NCI-H1105 (cell line): ENCODE measurements at regions not wholly inside any gene's neighbourhood (a gene's known extent, or its start where the extent isn't known, plus 50 kb on each side); places are given as distances from the start of the nearest gene placed in this dataset.

Experiments
- DNase-seq: peaks from one replicate; lab custom pipeline; 2025; lab: John Stamatoyannopoulos, UW

DNA sequence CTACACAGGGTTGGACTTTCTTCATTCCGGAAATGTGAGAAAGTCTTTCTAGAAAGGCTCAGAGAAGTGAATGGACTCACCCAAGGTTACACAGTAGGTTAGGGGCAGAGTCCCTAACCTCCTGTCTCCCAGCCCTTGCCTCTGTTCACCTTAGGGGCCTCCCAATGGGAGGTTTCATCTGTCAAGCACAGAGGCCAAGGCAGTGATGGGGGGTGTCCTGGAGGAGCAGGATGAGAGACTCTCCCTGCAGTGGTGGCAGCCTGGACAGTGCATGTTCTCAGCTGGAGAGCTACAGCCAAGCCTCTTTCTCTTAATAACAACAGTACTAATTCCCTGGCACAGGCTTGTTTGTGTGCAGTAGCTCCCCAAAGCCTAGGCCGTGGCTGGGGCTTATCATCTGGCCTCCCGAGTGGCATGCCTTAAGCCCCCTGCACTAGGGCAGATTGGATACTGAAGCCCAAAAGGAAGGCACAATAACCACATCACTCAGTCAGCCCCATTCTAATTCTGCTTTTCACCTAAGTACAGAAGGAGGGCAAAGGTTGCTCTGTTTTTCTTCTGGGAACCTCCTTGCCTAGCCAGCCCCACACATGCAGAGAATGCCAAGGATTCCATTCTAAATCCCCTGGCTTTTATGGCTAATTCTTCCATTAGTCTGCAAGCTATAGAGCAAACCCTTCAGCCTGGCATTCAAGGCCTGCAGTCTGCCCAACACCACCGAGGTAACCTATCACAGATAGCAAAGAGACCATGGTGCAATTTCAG, 50.2 kb upstream of the XPA start:
- no peak for DNase-seq

GRCh38 chr9:97748525-97748924, 51.4 kb upstream of the XPA start:
- no peak for DNase-seq

DNA sequence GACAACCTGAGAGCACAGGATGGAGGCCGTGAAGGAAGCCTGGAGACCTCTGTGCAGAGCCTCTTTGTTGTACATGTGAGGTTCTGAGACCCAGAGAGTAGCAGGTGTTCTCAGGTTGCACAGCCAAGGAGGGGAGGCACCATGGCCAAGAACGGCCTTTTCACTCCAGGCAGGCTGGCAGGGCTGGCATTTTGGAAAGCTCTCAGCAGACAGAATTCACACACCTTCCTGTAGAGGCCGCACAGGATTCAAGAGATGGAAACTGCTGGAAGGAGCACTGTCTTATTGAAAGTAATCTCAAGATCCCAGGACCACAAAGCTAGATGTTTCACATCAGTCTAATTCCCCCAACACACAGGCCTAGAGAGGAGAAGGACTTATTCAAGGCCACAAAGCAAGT, 52.8 kb upstream of the XPA start:
- DNase-seq: no peak

GRCh38 chr9:97751531-97751930, 54.4 kb upstream of the XPA start:
- no peak for DNase-seq

DNA sequence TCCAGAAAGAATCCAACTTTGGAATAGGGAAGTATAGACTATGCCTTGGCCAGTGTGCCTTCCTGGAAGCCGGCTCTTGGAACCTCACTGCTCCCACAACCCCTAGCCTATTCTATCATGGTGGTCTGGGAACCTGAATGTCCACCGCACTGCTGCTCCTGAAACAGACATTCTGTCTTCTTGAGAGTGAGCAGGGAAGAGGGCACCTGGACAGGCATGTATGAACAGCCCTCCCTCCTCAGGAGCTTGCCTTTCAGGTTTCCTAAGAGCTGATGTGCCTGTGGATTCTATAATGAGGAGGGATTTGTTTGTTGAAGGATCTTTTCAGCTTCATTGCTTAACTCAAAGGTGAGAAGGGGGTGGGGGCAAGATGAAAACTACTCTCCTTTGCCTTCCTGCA, 55.1 kb upstream of the XPA start:
- no peak for DNase-seq

DNA sequence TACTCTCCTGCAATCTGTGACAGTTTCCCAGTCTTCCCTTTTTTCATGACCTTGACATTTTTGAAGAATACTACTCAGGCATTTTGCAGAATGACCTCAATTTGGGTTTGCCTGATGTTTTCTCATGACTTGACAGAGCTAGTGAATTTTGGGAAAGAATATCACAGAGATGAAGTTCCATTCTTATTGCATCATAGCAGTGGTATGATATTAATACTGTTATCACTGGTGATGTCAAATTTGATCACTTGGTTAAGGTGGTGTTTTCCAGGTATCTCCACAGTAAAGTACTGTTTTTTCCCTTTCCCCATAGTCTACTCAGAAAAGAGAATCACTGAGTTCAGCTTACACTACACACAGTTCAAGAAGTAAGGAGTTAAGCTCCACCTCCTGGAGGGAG, 56.2 kb upstream of the XPA start:
- DNase-seq: no peak

DNA sequence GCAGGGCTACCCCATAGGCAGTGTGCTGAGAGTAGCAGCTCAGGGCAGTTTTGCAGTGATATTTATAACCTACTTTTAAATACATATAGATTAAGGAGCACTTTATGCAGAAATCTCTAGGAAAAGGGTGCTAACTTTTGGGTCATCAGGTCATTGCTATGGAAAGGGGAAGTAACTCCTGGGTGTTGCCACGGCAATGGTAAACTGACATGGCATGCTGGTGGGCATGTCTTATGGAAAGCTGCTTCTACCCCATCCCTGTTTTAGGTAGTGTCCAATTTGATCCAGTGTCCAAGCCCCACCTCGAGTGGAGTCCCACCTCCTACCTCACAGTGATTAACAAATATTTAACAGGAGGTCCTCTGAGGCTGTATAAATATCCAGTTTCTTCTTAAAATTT, 56.8 kb upstream of the XPA start:
- DNase-seq: no peak

GRCh38 chr9:97755618-97756267, 58.6 kb upstream of the XPA start:
- no peak for DNase-seq

GRCh38 chr9:97756991-97757390, 59.9 kb upstream of the XPA start:
- DNase-seq: no peak

DNA sequence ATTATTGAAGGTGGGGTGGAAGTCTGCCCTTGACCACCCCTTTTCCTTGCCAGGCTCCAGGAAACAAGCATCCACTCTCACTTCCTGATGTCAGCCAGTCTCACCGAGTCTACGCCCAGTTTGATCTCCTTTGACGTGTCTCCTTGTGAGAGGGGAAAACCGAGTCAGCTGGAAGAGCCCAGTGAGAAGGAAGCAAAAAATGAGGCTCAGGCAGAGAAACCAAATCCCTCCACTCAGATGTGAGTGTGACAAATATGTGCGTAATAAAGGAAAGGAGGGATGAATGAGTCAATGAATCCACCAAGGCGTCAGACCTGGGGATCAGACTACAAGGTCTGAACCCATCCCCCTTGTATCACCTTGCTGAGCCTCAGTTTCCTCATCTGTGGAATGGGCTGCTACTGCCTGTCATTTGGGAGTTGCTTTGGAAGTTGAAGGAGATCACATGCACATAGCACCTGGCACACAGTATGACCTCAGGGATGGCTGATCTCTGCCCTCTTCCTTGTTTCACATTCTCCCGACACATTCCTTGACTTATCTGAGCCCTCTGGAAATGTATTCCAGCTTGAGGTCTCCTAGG, 61.3 kb upstream of the XPA start:
- no peak for DNase-seq

DNA sequence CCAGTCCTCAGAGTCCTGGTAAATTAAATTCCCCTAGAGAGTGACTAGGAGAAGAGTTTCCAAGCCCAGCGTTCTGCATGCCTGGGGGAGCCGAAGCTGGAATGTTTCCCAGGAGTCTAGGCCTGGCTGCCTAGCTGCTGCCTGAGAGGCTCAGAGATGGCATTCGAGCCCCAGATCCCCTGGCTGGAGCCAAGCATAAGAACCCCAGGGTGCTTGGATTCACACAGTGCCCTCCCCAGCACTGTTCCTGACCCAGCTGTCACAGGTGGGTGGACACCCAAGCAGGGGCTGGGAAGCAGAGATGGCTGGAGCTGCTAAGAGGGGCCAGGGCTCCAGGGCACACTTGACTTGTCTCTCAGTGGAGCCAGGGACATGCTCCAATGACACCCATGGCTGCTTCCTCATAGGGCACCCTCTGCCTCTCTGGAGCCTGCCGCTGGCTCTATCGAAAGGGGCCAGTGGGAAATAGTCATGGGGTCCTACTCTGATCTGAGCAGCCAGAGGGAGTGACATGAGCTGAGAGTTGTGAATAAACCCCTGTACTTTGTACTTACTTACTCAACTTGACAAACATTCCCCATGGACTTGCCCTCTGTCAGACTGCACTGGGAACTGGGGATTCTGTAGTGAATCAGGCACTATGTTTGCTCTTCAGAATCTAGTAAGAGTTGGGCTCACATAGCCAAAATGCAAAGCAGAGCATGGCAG, 62.6 kb upstream of the XPA start:
- no peak for DNase-seq

DNA sequence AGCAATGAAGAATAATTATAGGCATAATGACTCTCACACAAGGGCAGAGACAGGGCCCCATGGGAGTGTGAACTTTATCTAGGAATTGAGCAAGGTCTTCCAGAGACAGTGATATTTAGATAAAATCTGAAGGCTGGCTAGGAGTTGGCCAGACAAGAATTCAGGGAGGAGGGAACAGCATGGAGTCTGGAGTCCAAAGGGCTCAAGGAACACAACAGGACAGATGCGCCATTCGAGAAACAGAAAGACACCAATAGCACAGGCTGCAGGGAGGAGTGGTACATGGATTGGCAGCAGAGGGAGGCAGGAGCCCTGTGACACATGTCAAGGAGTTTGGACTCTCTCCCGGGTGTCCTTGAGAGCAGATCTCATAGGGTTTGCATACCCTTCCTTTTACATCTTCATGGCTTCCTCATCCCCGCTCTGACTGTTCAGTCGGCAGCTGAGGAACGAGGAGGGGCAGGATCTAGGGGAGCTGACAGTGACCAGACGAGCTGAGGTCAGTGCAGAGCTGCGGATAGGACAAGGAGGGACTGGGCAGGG, 64.0 kb upstream of the XPA start:
- DNase-seq: no peak

DNA sequence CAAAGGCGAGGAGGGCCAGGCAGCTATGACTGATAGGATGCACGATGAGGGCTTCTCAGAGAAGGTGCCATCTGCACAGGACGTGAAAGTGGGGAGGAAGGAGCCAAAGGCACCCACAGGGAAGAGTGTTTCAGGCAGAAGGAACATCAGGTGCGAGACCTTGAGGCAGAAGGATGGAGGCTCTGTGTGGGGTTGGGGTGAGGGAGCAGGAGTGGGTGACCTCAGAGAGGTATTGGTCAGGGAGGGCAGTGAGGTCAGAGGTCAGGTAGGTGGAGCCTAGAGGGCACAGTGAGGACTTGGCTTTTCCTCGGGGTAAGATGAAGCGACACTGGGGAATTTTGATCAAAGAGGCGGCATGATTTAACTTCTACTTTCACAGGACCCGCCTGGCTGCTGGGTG, 64.7 kb upstream of the XPA start:
- DNase-seq: no peak

- no peak for DNase-seq
Measured at GRCh38 chr9:97763874-97764273, 66.7 kb upstream of the XPA start.

DNA sequence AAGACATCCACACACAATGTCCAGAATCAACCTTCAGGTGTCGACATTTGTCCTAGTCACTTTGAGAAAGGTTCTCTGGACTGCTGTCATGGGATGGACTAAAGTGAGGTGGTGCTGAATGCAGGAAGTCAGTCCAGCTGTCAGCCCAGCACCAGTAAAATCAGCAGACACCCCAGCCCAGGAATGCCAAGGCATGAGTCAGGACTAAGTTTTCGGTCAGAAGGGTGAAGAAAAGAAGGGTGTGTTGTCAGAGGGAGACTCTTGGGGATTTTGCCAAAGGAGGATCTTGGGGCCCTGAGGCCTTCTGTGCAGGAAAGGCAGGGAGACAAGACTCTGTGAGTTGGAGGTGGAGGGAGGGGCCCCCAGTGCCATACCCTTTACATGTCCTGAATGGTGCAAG, 69.0 kb upstream of the XPA start:
- no peak for DNase-seq

DNA sequence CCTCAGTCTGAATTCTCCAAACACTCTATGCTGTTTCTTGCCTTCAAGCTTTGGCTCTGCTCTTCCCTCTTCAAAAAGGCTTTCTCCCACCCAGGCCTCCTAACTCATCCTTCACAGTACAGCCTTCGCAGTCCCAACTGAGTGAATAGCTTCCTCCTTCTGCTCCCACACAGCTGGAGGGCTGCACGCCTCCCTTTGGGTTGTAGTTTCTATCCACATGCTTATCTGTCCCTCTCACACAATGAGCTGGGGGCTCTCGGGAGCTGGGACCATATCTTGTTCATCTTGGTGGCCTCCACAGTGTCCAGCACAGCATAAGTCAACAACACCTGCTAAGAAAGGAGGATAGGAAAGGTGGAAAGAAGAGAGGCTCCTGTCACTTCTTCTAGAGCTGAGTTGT, 69.5 kb upstream of the XPA start:
- no peak for DNase-seq

DNA sequence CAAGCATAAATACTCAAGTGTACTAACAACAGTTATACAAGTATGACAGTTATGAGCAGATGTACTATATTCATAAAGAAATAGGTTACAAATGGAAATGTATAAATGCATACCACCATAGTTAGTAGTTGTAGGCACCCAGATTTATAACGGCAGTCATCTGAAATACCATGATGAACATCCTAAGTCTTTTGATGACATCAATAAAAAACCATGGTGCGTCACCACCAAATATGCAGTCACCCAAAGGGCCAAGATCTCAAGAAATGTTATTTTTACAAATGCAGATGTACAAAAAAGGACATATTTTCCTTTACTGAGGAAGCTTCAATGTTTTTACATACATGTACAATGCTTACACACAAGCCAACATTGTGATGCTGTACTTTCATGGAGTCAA, 70.8 kb upstream of the XPA start:
- no peak for DNase-seq

- no peak for DNase-seq
Measured at GRCh38 chr9:97768746-97769145, 71.6 kb upstream of the XPA start.

DNA sequence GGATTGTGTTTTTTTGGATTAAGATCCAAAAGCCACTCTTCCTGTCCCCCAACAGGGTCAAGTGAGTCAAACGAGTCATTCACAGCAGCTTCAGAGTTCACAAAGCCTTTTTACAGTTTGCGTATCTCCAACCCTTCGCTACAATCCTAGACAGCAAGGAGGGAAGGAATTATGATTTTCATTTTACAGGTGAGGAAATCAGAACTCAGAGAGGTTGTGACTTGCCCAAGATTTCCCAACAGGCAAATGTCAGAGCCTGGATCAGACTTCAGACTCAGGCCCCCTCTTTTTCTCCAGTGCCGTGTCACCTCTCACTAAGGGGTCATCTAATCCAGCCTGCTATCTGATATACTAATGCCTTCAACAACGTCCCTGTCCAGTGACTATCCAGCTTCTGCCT, 72.1 kb upstream of the XPA start:
- DNase-seq: no peak

DNA sequence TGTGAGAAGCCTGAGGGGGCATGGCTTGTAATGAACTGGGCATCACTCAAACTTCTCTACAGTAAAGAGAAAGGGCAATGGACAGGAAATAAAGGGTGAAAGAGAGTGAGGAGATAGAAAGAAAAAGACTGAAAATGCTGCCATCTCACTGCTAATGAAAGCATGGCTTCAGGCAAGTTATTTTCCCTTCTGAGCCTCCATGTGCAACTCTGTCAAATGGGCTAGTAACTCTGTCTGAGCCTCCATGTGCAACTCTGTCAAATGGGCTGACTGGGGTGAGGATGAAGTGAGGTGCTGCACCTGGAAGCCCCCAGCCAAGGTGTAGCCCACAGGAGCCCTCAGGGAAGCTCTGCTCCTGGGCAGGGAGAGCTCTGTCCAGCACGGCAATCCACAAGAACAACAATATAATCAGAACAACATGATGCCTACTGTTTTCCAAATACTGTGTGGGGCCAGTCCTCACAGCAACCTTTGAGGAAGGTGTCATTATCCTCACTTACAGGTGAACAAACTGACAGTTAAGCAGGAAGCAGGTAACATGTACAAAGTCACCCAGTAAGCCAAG, 73.8 kb upstream of the XPA start:
- DNase-seq: no peak

GRCh38 chr9:97771641-97772040, 74.5 kb upstream of the XPA start:
- DNase-seq: no peak

GRCh38 chr9:97772145-97772544, 75.0 kb upstream of the XPA start:
- DNase-seq: no peak
